MG63 (cell line): ENCODE measurements at regions not wholly inside any gene's neighbourhood (a gene's known extent, or its start where the extent isn't known, plus 50 kb on each side); places are given as distances from the start of the nearest gene placed in this dataset.

Source experiments
- DNase-seq: peaks from one replicate; pipeline ENCODE4 v3.0.0-alpha.2; 2020
- H3K27me3 ChIP-seq: fragments of 250-450 bp; sonication (Bioruptor Pico); 2 replicates; pipeline ENCODE4 v1.5.1; 2020; ENCODE audit warnings: mild to moderate bottlenecking, moderate library complexity
- H3K36me3 ChIP-seq: fragments of 250-450 bp; sonication (Bioruptor Pico); 2 replicates; pipeline ENCODE4 v1.5.1; 2020; ENCODE audit warnings: mild to moderate bottlenecking, moderate library complexity
- H3K4me3 ChIP-seq: fragments of 250-450 bp; sonication (Bioruptor Pico); 2 replicates; pipeline ENCODE4 v1.5.1; 2020; ENCODE audit warnings: mild to moderate bottlenecking, moderate library complexity
- H3K9me3 ChIP-seq: fragments of 250-450 bp; sonication (Bioruptor Pico); 2 replicates; pipeline ENCODE4 v1.5.1; 2020; ENCODE audit warnings: mild to moderate bottlenecking, moderate library complexity

DNA sequence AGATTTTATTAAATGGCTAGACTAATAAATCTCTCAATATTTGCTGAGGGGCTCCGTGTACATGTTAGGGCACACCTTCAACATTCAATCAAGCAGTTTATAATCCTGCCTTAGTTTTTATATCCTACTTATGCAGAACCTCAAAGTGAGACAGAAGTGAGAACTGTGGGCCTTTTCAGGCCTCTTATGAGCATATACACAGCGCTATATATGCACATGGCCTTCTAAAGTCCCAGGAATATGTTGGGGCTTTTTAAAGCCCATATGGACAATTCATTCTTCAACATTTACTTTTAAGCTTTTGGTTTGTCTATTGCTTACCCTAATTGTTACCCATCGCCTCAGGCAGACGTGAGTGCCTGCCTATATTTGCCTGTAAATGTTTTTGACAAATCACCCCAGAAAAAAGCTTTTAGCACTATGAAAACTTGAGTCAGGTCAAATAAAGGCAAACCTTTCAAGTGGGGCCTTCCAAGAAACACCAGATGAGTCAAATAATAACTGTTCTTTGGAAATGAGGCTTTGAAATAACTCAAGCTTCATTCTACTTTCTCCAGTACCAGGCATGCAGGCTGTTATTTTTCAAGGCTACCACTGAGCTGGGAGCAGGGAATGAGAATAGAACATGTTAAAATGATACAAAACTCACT lies 58.2 kb downstream of the ESM1 start:
- DNase-seq, result no peak
- Histone ChIP-seq H3K36me3 (no peaks in the 10 kb centered on the region), H3K27me3 (peaks cover 17% of the 10 kb centered on the region), H3K4me3 (no peak overlapping the region), H3K9me3 (peaks cover 4% of the 10 kb centered on the region; the same call in 1 of the 2 replicates)

DNA sequence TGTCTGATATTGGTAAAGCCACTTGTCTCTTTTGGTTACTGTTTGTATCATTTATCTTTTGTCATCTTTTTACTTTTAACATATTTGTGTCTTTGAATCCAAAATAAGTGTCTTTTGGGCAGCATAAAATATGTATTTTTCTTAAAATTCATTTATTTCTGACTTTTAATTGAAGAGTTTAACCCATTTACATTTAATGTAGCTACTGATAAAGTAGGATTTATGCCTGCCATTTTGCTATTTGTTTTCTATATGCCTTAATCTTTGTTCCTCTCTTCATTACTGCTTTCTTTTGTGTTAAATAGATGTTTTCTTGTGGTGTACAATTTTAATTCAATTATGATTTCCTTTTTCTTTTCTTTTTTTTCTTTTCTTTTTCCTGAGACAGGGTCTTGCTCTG lies 60.9 kb downstream of the ESM1 start:
- H3K36me3 ChIP-seq, result no peaks in the 10 kb centered on the region
- DNase-seq, result no peak
- H3K27me3 ChIP-seq, result 0 out of 2 replicates have a peak, but pooled peaks cover 3% of the 10 kb centered on the region
- no peak overlapping the region for H3K4me3 ChIP-seq
- H3K9me3 ChIP-seq, result peaks cover 4% of the 10 kb centered on the region; the same call in 1 of the 2 replicates

DNA sequence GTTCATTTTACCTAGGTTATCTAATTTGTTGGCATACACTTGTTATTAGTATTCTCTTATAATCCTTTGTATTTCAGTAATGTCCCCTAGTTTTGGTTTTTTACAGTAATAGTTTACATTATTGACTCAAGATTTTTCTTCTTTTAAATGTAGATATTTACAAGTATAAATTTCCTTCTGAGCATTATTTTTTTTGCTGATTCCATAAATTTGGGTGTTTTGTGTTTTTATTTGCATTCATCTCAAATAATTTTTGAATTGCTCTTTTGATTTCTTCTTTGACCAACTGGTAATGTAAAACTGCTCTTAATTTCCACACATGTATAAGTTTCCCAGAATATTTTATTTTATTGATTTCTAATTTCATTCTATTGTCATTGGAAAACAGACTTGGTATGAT lies 68.1 kb downstream of the ESM1 start:
- Histone ChIP-seq H3K36me3 (no peaks in the 10 kb centered on the region), H3K27me3 (peaks cover 29% of the 10 kb centered on the region), H3K9me3 (peaks cover 2% of the 10 kb centered on the region; the same call in 1 of the 2 replicates), H3K4me3 (no peak overlapping the region)
- no peak for DNase-seq

GRCh38 chr5:54915466-54916027 lies 69.8 kb downstream of the ESM1 start:
- no peak for DNase-seq
- H3K27me3 ChIP-seq, result peaks cover 28% of the 10 kb centered on the region
- no peak overlapping the region for H3K4me3 ChIP-seq
- no peaks in the 10 kb centered on the region for H3K36me3 ChIP-seq
- H3K9me3 ChIP-seq, result peaks cover 2% of the 10 kb centered on the region; the same call in 1 of the 2 replicates

DNA sequence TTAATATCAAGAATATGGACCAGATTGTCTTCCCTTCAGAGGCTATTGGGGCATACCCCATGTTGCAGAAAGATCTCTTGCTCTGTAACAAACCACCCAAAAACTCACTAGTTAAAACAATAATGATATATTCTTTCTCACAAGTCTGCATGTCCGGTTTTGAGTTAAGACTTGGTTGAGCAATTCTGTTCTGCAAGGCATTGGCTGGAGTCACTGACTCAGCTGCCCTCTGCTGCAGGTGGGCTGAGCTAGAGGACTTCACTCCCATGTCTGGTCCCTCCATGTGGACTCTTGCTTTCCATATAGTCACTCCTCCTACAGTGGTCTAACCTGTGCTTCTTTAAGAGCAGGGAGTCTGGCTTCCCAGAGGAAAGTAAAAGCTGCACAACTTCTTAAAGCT lies 73.4 kb downstream of the ESM1 start:
- H3K36me3 ChIP-seq, result no peaks in the 10 kb centered on the region
- H3K4me3 ChIP-seq, result no peak overlapping the region
- no peak for DNase-seq
- no peaks in the 10 kb centered on the region for H3K9me3 ChIP-seq
- peaks cover 21% of the 10 kb centered on the region for H3K27me3 ChIP-seq

GRCh38 chr5:54909911-54910870 lies 75.2 kb downstream of the ESM1 start:
- no peak for DNase-seq
- Histone ChIP-seq H3K36me3 (no peaks in the 10 kb centered on the region), H3K27me3 (peaks cover 13% of the 10 kb centered on the region), H3K9me3 (no peaks in the 10 kb centered on the region), H3K4me3 (no peak overlapping the region)

DNA sequence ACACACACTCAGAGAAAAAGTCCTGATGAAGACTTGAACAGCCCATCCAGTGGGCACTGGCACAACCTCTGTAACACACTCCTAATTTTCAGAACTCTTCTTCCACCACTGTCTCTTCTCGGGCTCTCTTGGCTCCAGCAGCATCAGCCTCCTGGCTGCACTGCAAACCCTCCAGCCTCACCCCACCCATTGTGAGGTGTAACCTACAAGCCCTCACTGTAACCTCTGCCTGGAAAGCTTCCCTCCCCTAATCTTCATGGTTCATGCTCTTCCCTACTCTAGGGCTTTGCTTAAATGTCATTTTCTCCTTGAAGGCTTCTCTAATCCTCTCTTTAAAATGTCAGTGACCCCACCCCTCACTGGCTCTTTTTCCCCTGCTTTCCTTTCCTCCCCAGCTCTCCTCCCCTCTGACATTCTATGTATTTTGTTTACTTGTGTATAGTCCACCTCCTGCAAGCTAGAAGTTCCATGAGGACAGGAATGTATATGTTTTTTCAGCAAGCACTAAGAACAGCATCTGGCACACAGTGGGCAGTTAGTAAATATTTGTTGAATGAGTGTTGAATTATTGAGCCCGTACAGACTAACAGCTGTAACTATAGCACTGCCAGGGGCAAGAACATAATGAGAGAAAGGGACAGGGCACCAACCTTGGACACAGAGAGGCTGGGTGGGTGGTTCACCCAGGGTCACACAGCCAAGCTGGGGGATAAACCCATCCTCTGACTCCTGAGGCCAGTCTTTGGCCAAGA lies 76.4 kb downstream of the ESM1 start:
- no peaks in the 10 kb centered on the region for H3K36me3 ChIP-seq
- peaks cover 6% of the 10 kb centered on the region; the same call in 1 of the 2 replicates for H3K27me3 ChIP-seq
- DNase-seq, result no peak
- no peak overlapping the region for H3K4me3 ChIP-seq
- H3K9me3 ChIP-seq, result no peaks in the 10 kb centered on the region

GRCh38 chr5:54905942-54906537 lies 79.4 kb downstream of the ESM1 start:
- Histone ChIP-seq H3K9me3 (no peaks in the 10 kb centered on the region), H3K36me3 (no peaks in the 10 kb centered on the region), H3K4me3 (no peak overlapping the region), H3K27me3 (no peaks in the 10 kb centered on the region; the same call in none of the 2 replicates)
- peak; percentile 22 for DNase-seq

DNA sequence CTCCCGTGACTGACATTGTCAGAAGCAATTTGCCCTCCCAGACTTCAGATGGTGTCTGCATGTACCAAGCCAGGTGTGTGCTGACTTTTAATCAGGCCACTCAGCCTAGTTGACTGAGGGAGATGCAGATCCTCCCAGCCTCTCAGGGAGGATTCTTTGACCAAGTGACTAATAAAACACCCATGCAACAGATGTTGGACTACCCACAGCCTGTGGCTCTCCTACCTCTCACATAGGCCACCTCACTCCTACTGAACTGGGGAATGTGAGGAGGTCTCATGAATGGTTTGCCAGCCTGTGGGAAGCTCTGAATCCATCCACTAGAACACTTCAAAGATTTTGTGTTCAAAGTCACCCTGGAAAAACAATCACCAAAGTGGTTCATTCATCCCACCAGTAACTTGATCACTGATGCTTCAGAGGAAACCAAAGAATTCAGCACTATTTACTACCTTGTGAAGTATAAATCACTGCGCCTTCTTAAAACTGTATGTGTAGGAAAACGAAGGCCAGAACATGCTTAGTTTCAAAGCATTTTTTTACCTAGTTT lies 80.1 kb downstream of the ESM1 start:
- Histone ChIP-seq H3K27me3 (no peaks in the 10 kb centered on the region; the same call in none of the 2 replicates), H3K4me3 (no peak overlapping the region), H3K36me3 (no peaks in the 10 kb centered on the region), H3K9me3 (no peaks in the 10 kb centered on the region)
- no peak for DNase-seq

GRCh38 chr5:54904425-54904824 lies 81.0 kb downstream of the ESM1 start:
- peak; percentile 26 for DNase-seq
- Histone ChIP-seq H3K27me3 (no peaks in the 10 kb centered on the region; the same call in none of the 2 replicates), H3K4me3 (no peak overlapping the region), H3K9me3 (no peaks in the 10 kb centered on the region), H3K36me3 (no peaks in the 10 kb centered on the region)

GRCh38 chr5:54902791-54903473 lies 82.5 kb downstream of the ESM1 start:
- Histone ChIP-seq H3K27me3 (no peaks in the 10 kb centered on the region; the same call in none of the 2 replicates), H3K9me3 (no peaks in the 10 kb centered on the region), H3K36me3 (no peaks in the 10 kb centered on the region), H3K4me3 (no peak overlapping the region)
- DNase-seq, result no peak

DNA sequence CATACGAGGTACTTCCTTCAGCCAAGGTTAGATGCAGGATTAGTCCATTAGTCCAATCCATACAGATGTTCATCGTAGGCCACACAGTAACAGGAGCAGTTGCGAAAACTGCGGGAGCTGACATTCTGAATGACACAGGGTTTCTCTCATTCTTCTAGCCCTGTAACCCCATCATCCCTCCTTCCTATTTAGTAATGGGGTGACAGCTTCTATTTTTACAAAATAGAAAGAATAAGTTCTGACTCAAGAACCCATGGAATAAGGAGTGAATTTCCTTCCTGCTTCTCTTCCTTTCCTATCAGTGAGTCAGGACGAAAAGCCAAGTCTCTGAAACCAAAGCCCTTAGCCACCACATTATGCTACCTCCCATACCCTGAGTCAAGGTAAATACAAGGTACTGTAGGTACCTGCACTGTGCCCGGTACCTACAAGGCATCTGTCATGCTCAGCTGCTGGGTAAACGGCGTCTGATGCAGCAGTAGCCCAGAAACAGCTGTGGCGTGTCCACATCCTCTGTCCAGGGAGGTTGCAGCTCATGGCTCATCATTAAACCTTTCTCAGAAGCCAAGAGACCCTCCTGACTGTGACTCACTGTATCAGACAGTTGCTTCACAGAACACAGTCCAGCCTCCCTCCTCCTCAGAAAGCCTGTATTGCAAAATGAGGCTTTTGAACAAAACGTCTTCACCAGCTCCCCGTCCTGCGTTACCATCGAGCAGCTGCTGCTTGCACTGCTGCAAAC lies 84.2 kb downstream of the ESM1 start:
- Histone ChIP-seq H3K27me3 (peaks cover 4% of the 10 kb centered on the region), H3K4me3 (no peak overlapping the region), H3K36me3 (no peaks in the 10 kb centered on the region), H3K9me3 (no peaks in the 10 kb centered on the region)
- no peak for DNase-seq

DNA sequence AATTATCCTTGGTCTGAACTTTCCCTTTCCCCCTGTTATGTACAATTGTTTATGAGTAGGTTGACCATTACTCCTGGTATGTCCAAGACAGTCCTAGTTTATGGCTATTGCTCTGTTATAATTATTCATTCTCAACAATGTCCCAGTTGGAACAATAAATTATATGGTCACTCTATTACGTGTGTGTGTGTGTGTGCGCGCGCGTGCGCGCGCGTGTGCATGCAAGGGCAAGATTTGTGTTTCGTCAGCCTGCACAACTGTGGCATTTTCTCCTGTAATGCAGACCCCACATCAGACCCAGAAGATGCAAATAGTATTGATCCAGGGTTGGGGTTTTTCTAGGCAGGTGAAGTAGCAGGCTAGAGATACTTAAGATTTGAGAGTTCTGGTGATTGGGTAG lies 88.4 kb downstream of the ESM1 start:
- DNase-seq, result no peak
- no peaks in the 10 kb centered on the region for H3K36me3 ChIP-seq

GRCh38 chr5:54895816-54896341 lies 89.5 kb downstream of the ESM1 start:
- H3K36me3 ChIP-seq, result no peaks in the 10 kb centered on the region
- H3K4me3 ChIP-seq, result no peak overlapping the region
- H3K27me3 ChIP-seq, result peaks cover 6% of the 10 kb centered on the region
- DNase-seq, result peak; percentile 25
- no peaks in the 10 kb centered on the region for H3K9me3 ChIP-seq

More for the DNA sequence above, 88.4 kb downstream of the ESM1 start:
- no peak overlapping the region for H3K4me3 ChIP-seq
- H3K27me3 ChIP-seq, result peaks cover 6% of the 10 kb centered on the region
- H3K9me3 ChIP-seq, result no peaks in the 10 kb centered on the region
